ENCODE measurements at regions not wholly inside any gene's neighbourhood (a gene's known extent, or its start where the extent isn't known, plus 50 kb on each side); places are given as distances from the start of the nearest gene placed in this dataset.

DNA sequence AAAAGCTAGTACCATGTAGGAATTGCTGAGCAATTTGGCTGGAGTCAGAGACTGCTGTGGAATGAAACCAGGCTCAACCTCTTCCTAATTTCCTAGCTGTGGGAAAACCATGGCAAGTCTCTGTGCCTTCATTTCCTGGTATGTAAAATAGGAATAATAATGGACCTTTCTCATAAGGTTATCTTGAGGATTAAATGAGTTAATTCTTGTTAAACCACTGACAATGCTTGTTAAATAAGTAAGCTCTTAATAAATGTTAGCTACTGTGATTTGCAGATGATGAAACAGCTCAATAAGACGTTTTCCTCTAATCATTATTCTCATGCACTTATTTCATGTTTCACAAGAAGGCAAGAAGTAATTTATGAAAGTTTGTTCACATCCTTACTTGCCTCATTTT lies 346.7 kb downstream of the RND3 start:
- TF ChIP-seq EP300 (IDR thresholded peaks at IDR 0.05; ENCODE audit: low read depth) (no peak), POLR2A (IDR thresholded peaks at IDR 0.05) (no peak), POLR2AphosphoS5 (IDR thresholded peaks at IDR 0.05) (no peak)
- TF ChIP-seq, protein P1, sequence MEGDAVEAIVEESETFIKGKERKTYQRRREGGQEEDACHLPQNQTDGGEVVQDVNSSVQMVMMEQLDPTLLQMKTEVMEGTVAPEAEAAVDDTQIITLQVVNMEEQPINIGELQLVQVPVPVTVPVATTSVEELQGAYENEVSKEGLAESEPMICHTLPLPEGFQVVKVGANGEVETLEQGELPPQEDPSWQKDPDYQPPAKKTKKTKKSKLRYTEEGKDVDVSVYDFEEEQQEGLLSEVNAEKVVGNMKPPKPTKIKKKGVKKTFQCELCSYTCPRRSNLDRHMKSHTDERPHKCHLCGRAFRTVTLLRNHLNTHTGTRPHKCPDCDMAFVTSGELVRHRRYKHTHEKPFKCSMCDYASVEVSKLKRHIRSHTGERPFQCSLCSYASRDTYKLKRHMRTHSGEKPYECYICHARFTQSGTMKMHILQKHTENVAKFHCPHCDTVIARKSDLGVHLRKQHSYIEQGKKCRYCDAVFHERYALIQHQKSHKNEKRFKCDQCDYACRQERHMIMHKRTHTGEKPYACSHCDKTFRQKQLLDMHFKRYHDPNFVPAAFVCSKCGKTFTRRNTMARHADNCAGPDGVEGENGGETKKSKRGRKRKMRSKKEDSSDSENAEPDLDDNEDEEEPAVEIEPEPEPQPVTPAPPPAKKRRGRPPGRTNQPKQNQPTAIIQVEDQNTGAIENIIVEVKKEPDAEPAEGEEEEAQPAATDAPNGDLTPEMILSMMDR (IDR thresholded peaks at IDR 0.05): no peak
- Histone ChIP-seq H3K27ac (no peak overlapping the region), H3K36me3 (no peaks in the 10 kb centered on the region), H3K9me3 (peaks cover 0 to 1% of the 10 kb centered on the region in 2 donors), H3K27me3 (no peaks in the 10 kb centered on the region), H3K4me1 (peaks cover 0 to 8% (median 3%) of the 10 kb centered on the region in 4 donors), H3K4me3 (no peak overlapping the region)
- in situ Hi-C loops (cut with MboI; ENCODE audit: low pct_ligation_motif_present in 1 of 4, low pct_unique_long_range_greater_than_20kb in 1 of 4, low sequenced_read_pairs in 3 of 4): no loop called here
- intact Hi-C loops (cut with DNase I; ENCODE audit: low total_unique reads): no loop called here
- DNase-seq: no peak
- 36 to 56% methylated on average over 1 of the region's 1 CpG for WGBS, 2 donors (ENCODE audit: low coverage in 1 of 2)

DNA sequence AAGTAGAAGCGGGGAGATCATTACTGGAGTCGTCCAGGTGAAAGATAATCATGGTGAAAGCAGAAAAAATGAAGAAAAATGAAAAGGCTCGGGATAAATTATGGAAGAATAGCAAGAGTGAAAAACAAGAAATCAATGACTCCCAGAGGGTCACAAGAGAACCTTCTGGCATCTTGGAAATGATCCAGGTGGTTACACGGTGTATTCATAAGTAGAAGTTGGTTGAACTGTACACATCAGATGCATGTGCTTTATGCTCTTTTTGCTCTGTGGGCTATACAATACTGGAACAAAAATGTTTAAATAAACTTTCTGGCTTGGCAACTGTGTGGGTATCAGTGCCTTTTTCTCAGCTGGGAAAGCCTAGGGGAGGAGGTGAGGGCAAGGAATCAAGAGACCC lies 348.9 kb downstream of the RND3 start:
- no peak overlapping the region for H3K27ac ChIP-seq
- TF ChIP-seq, protein P1 (IDR thresholded peaks at IDR 0.05): no peak
- TF ChIP-seq POLR2A (IDR thresholded peaks at IDR 0.05) (no peak), EP300 (IDR thresholded peaks at IDR 0.05; ENCODE audit: low read depth) (no peak), POLR2AphosphoS5 (IDR thresholded peaks at IDR 0.05) (no peak)
- H3K36me3 ChIP-seq: no peaks in the 10 kb centered on the region
- intact Hi-C loops (cut with DNase I; ENCODE audit: low total_unique reads) (no loop called here), in situ Hi-C loops (cut with MboI; ENCODE audit: low pct_ligation_motif_present in 1 of 4, low pct_unique_long_range_greater_than_20kb in 1 of 4, low sequenced_read_pairs in 3 of 4) (no loop called here)
- H3K4me3 ChIP-seq: no peak overlapping the region
- no peaks in the 10 kb centered on the region for H3K27me3 ChIP-seq
- no peak for DNase-seq
- WGBS, 2 donors (ENCODE audit: low coverage in 1 of 2): 73 to 83% methylated on average over 4 of the region's 4 CpGs
- H3K4me1 ChIP-seq: peaks cover 0 to 12% (median 3%) of the 10 kb centered on the region in 4 donors
- no peaks in the 10 kb centered on the region for H3K9me3 ChIP-seq

- Histone ChIP-seq H3K27ac (no peak overlapping the region), H3K36me3 (no peaks in the 10 kb centered on the region), H3K4me1 (peaks cover 0 to 12% (median 4%) of the 10 kb centered on the region in 4 donors), H3K9me3 (no peaks in the 10 kb centered on the region), H3K27me3 (no peaks in the 10 kb centered on the region), H3K4me3 (no peak overlapping the region)
- no peak for DNase-seq
- TF ChIP-seq POLR2AphosphoS5 (IDR thresholded peaks at IDR 0.05) (no peak), POLR2A (IDR thresholded peaks at IDR 0.05) (no peak), EP300 (IDR thresholded peaks at IDR 0.05; ENCODE audit: low read depth) (no peak)
- TF ChIP-seq, protein P1 (IDR thresholded peaks at IDR 0.05): no peak
- intact Hi-C loops (cut with DNase I; ENCODE audit: low total_unique reads) (no loop called here), in situ Hi-C loops (cut with MboI; ENCODE audit: low pct_ligation_motif_present in 1 of 4, low pct_unique_long_range_greater_than_20kb in 1 of 4, low sequenced_read_pairs in 3 of 4) (no loop called here)
- WGBS, 2 donors (ENCODE audit: low coverage in 1 of 2): 87 to 90% methylated on average over 5 of the region's 5 CpGs
Observed at GRCh38 chr2:150137338-150138069, 350.0 kb downstream of the RND3 start.

GRCh38 chr2:150136893-150137292 lies 350.6 kb downstream of the RND3 start:
- WGBS, 2 donors (ENCODE audit: low coverage in 1 of 2): 71 to 96% methylated on average over 6 to 7 of the region's 7 CpGs
- in situ Hi-C loops (cut with MboI; ENCODE audit: low pct_ligation_motif_present in 1 of 4, low pct_unique_long_range_greater_than_20kb in 1 of 4, low sequenced_read_pairs in 3 of 4): no loop called here
- intact Hi-C loops (cut with DNase I; ENCODE audit: low total_unique reads): no loop called here

More at GRCh38 chr2:150136893-150137292, 350.6 kb downstream of the RND3 start:
- Histone ChIP-seq H3K27me3 (no peaks in the 10 kb centered on the region), H3K36me3 (no peaks in the 10 kb centered on the region), H3K9me3 (no peaks in the 10 kb centered on the region), H3K4me3 (no peak overlapping the region), H3K27ac (no peak overlapping the region), H3K4me1 (peaks cover 0 to 12% (median 4%) of the 10 kb centered on the region in 4 donors)
- DNase-seq: no peak
- TF ChIP-seq, protein P1 (IDR thresholded peaks at IDR 0.05): no peak
- TF ChIP-seq POLR2A (IDR thresholded peaks at IDR 0.05) (no peak), EP300 (IDR thresholded peaks at IDR 0.05; ENCODE audit: low read depth) (no peak), POLR2AphosphoS5 (IDR thresholded peaks at IDR 0.05) (no peak)
